GM23248 (cell line): ENCODE measurements at regions not wholly inside any gene's neighbourhood (a gene's known extent, or its start where the extent isn't known, plus 50 kb on each side); places are given as distances from the start of the nearest gene placed in this dataset.
"Not testable (repeated sequence)": the region's sequence is repeated elsewhere in the genome, so short reads cannot be mapped to it uniquely, and the experiment has no call there.

Source experiments
- EZH2 ChIP-seq: fragments of 200-600 bp; sonication (generic); IDR thresholded peaks from 2 replicates; pipeline ENCODE4 v1.6.1; 2018; ENCODE audit warnings: antibody characterized with exemption, mild to moderate bottlenecking; ENCODE audit not compliant: insufficient read depth, poor library complexity, severe bottlenecking
- EZH2phosphoT487 ChIP-seq: fragments of 200-600 bp; sonication (generic); IDR thresholded peaks from 2 replicates; pipeline ENCODE4 v1.6.1; 2018; ENCODE audit warnings: antibody characterized with exemption, moderate library complexity, mild to moderate bottlenecking, low read depth; ENCODE audit not compliant: insufficient read depth

- TF ChIP-seq EZH2phosphoT487, EZH2: not testable (repeated sequence)
Measured at GRCh38 chr5:8840746-8841145, 705.1 kb downstream of the SEMA5A start.
